ENCODE measurements at regions not wholly inside any gene's neighbourhood (a gene's known extent, or its start where the extent isn't known, plus 50 kb on each side); places are given as distances from the start of the nearest gene placed in this dataset.
A peak's percentile ranks its signal among the peaks of the same experiment; 100 is the strongest.
"Not testable (repeated sequence)": the region's sequence is repeated elsewhere in the genome, so short reads cannot be mapped to it uniquely, and the experiment has no call there.

DNA sequence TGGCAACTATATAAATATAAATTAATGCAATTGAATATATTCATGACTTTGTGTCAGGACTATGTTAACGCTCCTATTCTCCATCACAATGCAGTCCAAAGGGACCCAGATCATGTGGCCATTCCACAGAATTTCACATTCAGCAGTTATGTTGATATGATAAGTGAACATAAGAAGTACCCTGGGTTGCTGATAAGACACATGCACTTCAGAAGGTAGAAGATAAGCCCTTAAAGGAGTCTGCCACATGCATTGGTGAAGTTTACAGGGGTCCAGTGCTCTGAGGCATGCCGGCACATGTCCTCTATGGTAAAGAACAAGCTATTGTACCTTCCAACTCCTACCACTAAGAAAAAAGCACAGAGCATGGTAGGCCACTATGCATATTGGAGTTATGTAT is 76.4 kb downstream of the PHAX start:
- Mint-ChIP-seq H3K4me3 (no peak overlapping the region), H3K9me3 (no peaks in the 10 kb centered on the region), H3K27ac (peak overlapping the region in 1 of 2 donors; percentile 86), H3K4me1 (peaks cover 12% of the 10 kb centered on the region), H3K27me3 (peaks cover 12% of the 10 kb centered on the region)
- DNase-seq: no peak
- ATAC-seq: no peak

GRCh38 chr5:126680191-126680817 is 79.6 kb downstream of the PHAX start:
- Mint-ChIP-seq H3K9me3 (no peaks in the 10 kb centered on the region), H3K4me3 (no peak overlapping the region), H3K4me1 (peaks cover 32% of the 10 kb centered on the region), H3K27ac (peak overlapping the region in 1 of 2 donors; percentile 59), H3K27me3 (peaks cover 12% of the 10 kb centered on the region)
- DNase-seq: no peak
- peak; percentile 29 for ATAC-seq

DNA sequence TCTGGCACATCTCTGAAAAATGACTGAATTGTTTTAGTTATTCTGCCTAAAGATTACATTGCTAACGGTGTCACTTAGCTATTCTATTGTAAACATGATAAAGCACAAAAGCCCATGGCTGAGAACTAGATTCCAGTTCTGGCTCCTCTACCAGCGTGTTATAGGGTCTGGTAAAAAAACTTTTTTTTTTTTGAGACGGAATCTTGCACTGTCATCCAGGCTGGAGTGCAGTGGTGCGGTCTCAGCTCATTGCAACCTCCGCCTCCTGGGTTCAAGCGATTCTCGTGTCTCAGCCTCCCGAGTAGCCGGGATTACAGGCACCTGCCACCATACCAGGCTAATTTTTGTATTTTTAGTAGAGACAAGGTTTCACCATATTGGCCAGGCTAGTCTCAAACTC is 80.6 kb downstream of the PHAX start:
- H3K27me3 Mint-ChIP-seq: peaks cover 16% of the 10 kb centered on the region
- H3K27ac Mint-ChIP-seq, ATAC-seq, H3K4me3 Mint-ChIP-seq, DNase-seq, H3K9me3 Mint-ChIP-seq: not testable (repeated sequence)
- peaks cover 35% of the 10 kb centered on the region for H3K4me1 Mint-ChIP-seq

DNA sequence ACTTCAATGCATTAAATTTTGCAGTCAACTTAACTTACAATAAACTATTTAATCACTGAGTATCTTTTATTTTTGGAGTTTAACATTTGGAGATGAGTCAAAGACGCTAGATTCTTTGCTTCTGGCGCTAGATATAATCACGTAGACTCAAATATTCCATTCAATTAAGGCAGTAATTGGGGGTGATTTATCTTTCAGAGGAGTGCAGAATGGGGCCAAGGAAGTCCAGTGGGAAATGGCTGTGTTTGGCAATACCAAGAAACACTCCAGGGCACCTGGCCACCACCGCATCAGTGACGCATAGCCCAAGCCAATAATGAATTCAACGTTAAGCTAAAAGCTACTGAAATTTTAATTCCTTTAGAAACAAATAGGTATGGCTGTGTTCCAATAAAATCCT is 81.2 kb downstream of the PHAX start:
- peaks cover 22% of the 10 kb centered on the region for H3K27me3 Mint-ChIP-seq
- no peak for ATAC-seq
- peaks cover 38% of the 10 kb centered on the region for H3K4me1 Mint-ChIP-seq
- H3K27ac Mint-ChIP-seq: no peak overlapping the region
- H3K4me3 Mint-ChIP-seq: no peak overlapping the region
- H3K9me3 Mint-ChIP-seq: no peaks in the 10 kb centered on the region
- DNase-seq: no peak

DNA sequence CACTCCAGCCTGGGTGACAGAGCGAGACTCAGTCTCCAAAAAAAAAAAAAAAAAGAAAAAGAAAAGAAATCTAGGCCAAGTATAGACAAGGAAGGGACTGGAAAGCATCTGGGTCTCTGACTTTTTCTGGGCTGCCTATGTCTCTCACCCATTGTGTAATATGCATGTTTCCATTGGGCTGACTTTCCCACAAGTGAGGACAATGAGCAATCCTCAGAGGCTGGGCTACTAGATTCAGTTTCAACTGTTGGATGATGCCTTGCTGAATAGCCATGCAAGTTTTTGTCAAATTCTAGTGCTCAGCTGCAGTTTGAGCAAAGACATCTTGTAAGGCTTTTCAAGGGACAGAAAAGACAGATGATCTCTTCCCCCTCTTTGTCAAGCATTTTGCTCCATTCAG is 82.1 kb downstream of the PHAX start:
- H3K27me3 Mint-ChIP-seq: peaks cover 22% of the 10 kb centered on the region

DNA sequence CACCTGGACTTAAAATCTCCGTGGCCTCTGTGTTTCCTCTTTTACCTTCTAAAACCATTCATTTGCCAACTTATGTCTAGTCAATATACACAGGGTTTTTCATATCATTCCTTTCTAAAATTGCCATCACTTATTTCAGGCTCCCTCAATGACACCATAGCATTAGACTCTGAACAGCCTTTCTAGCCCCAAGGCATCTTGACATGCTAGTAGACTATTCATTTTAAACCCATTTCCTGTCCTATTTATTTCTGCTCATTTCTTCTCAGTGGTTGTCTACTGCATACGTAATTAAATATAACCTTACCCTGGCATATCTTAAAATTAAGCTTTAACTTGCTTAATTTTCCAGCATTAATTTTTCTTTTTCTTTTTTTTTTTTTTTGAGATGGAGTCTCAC is 83.2 kb downstream of the PHAX start:
- no peak overlapping the region for H3K4me3 Mint-ChIP-seq
- peaks cover 38% of the 10 kb centered on the region for H3K4me1 Mint-ChIP-seq
- ATAC-seq (no peak), DNase-seq (no peak)
- no peak overlapping the region for H3K27ac Mint-ChIP-seq
- H3K27me3 Mint-ChIP-seq: peaks cover 19% of the 10 kb centered on the region
- H3K9me3 Mint-ChIP-seq: no peaks in the 10 kb centered on the region

More for the DNA sequence above, 82.1 kb downstream of the PHAX start:
- Mint-ChIP-seq H3K4me1 (peaks cover 38% of the 10 kb centered on the region), H3K27ac (peak overlapping the region in 1 of 2 donors; percentile 59), H3K9me3 (no peaks in the 10 kb centered on the region), H3K4me3 (no peak overlapping the region)
- DNase-seq (no peak), ATAC-seq (peak; percentile 46)

DNA sequence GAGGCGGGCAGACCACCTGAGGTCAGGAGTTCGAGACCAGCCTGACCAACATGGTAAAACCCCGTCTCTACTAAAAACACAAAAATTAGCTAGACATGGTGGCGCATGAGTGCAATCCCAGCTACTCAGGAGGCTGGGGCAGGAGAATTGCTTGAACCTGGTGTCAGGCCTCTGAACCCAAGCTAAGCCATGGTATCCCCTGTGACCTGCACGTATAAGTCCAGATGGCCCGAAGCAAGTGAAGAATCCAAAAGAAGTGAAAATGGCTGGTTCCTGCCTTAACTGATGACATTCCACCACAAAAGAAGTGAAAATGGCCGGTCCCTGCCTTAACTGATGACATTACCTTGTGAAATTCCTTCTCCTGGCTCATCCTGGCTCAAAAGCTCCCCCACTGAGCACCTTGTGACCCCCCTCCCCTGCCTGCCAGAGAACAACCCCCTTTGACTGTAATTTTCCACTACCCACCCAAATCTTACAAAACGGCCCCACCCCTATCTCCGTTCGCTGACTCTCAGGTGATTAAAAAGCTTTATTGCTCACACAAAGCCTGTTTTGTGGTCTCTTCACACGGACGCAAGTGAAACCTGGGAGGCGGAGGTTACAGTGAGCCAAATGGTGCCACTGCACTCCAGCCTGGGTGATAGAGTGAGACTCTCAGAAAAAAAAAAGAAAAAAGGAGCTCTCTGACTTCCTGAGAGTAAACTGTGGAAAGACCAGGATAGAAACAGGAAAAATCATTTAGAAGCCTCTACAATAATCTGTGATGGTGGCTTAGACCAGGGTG is 84.1 kb downstream of the PHAX start:
- Mint-ChIP-seq H3K4me3 (peak overlapping the region; percentile 68 to 69), H3K27ac (peak overlapping the region; percentile 91 to 98), H3K27me3 (peaks cover 10% of the 10 kb centered on the region), H3K4me1 (peaks cover 38% of the 10 kb centered on the region)
- peak; percentile 38 to 74 for DNase-seq
- not testable (repeated sequence) for H3K9me3 Mint-ChIP-seq
- ATAC-seq: peak; percentile 88

- DNase-seq (no peak), ATAC-seq (no peak)
- Mint-ChIP-seq H3K9me3 (no peaks in the 10 kb centered on the region), H3K27me3 (peaks cover 10% of the 10 kb centered on the region), H3K4me1 (peaks cover 34% of the 10 kb centered on the region), H3K4me3 (no peak overlapping the region), H3K27ac (peak overlapping the region; percentile 19 to 43)
Observed at GRCh38 chr5:126686451-126687126, 85.8 kb downstream of the PHAX start.

- Mint-ChIP-seq H3K27ac (no peak overlapping the region), H3K4me3 (no peak overlapping the region), H3K9me3 (no peaks in the 10 kb centered on the region), H3K4me1 (peaks cover 7% of the 10 kb centered on the region), H3K27me3 (no peaks in the 10 kb centered on the region)
- no peak for DNase-seq
- no peak for ATAC-seq
Observed at GRCh38 chr5:126692971-126693370, 84.0 kb upstream of the LMNB1 start.

DNA sequence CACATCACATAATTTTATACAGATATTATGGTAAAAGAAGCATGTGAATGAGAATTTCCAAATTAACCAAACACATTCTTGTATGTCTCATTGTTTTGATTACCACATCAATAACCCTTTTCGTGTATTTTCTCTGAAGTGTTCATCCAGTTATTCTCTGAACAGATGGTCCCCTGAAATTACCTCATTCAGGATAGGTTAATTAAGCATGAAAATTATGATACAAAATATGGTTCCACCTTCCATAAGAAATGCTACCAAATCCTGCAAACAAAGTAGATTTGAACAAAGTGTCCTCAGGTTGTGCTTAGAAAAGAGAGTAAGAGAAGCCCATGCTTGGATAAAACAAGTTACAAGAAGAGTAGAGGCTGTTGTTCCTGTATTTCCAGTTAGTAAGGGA is 83.1 kb upstream of the LMNB1 start:
- H3K27me3 Mint-ChIP-seq: no peaks in the 10 kb centered on the region

DNA sequence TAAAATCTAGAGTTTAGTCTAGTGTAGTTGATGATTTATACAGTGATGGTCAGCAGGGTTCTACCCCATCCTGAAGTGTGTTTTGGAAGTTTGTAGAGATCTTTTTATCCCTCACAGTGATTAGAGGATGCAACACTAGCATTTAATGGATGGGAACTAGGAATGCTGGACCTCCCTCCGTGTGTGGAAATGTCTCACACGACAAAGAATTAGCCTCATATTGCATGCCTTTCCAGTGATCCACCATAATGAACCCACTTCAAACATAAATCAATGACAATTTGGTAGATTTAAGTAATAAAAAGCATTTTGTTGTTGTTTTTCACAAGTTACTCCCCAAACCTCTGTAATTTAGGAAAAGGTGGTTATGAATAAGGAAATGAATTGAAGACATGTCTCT is 82.5 kb upstream of the LMNB1 start:
- H3K4me3 Mint-ChIP-seq: no peak overlapping the region

More for the DNA sequence above, 83.1 kb upstream of the LMNB1 start:
- ATAC-seq (no peak), DNase-seq (no peak)
- no peaks in the 10 kb centered on the region for H3K9me3 Mint-ChIP-seq
- peaks cover 7% of the 10 kb centered on the region for H3K4me1 Mint-ChIP-seq
- H3K4me3 Mint-ChIP-seq: no peak overlapping the region
- no peak overlapping the region for H3K27ac Mint-ChIP-seq

GRCh38 chr5:126695091-126695490 is 81.8 kb upstream of the LMNB1 start:
- DNase-seq (no peak), ATAC-seq (no peak)
- H3K4me3 Mint-ChIP-seq: no peak overlapping the region
- no peak overlapping the region for H3K27ac Mint-ChIP-seq
- H3K4me1 Mint-ChIP-seq: peaks cover 12% of the 10 kb centered on the region
- H3K27me3 Mint-ChIP-seq: no peaks in the 10 kb centered on the region
- no peaks in the 10 kb centered on the region for H3K9me3 Mint-ChIP-seq

More for the DNA sequence above, 82.5 kb upstream of the LMNB1 start:
- no peaks in the 10 kb centered on the region for H3K27me3 Mint-ChIP-seq
- no peaks in the 10 kb centered on the region for H3K9me3 Mint-ChIP-seq
- no peak overlapping the region for H3K27ac Mint-ChIP-seq
- no peak for DNase-seq
- ATAC-seq: no peak
- peaks cover 7% of the 10 kb centered on the region for H3K4me1 Mint-ChIP-seq

DNA sequence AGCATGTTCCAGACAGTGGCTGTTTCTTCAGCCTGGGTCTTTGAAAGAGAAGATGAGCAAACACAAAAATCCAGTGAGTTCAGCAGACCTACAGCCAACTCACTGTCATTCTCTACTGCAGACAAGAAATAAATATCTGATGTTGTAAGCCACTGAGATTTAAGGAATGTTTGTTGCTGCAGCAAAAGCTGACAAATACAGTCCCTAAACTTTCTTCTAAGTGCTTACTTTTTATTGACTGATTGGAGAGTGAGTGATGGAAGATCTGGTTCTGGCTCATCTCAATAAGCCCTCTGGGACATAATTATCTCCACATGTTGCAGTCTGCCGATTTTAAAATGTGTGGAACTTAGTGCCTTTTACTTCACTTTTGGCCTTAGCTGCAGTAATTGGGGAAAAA is 69.9 kb upstream of the LMNB1 start:
- ATAC-seq: no peak

GRCh38 chr5:126715765-126716164 is 61.2 kb upstream of the LMNB1 start:
- DNase-seq: no peak
- no peak overlapping the region for H3K27ac Mint-ChIP-seq
- peaks cover 0 to 3% of the 10 kb centered on the region in 2 donors for H3K9me3 Mint-ChIP-seq
- no peak for ATAC-seq
- no peak overlapping the region for H3K4me3 Mint-ChIP-seq
- H3K27me3 Mint-ChIP-seq: no peaks in the 10 kb centered on the region
- H3K4me1 Mint-ChIP-seq: no peaks in the 10 kb centered on the region

More for the DNA sequence above, 69.9 kb upstream of the LMNB1 start:
- no peaks in the 10 kb centered on the region for H3K27me3 Mint-ChIP-seq
- H3K27ac Mint-ChIP-seq: no peak overlapping the region
- H3K9me3 Mint-ChIP-seq: no peaks in the 10 kb centered on the region
- no peak overlapping the region for H3K4me3 Mint-ChIP-seq
- DNase-seq: no peak
- H3K4me1 Mint-ChIP-seq: no peaks in the 10 kb centered on the region

DNA sequence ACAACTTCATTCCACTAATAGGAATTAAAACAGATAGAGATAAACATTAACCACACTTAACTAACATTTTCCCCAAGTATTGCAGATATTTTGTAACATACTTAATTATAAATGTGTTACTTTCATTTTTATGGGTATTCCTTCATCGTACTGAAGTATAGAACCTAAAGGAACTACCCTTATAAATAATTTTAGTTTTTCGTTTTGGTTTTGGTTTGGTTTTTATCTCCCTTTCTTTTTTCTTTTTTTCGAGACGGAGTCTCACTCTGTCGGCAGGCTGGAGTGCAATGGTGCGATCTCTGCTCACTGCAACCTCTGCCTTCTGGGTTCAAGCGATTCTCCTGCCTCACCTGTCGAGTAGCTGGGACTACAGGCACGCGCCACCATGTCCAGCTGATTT is 60.1 kb upstream of the LMNB1 start:
- ATAC-seq: no peak

More for the DNA sequence above, 60.1 kb upstream of the LMNB1 start:
- H3K4me3 Mint-ChIP-seq: no peak overlapping the region
- peaks cover 0 to 3% of the 10 kb centered on the region in 2 donors for H3K9me3 Mint-ChIP-seq
- no peaks in the 10 kb centered on the region for H3K27me3 Mint-ChIP-seq
- H3K4me1 Mint-ChIP-seq: no peaks in the 10 kb centered on the region
- no peak overlapping the region for H3K27ac Mint-ChIP-seq
- DNase-seq: no peak

Data from stimulated activated naive CD8-positive, alpha-beta T cell treated with anti-CD3 and anti-CD28 coated beads, Interleukin-15, amount 100 ng/mL, for 72 hours (primary cell).